NCI-H1436 treated with DMSO at 0.1 percent for 48 hours (cell line): ENCODE measurements at regions not wholly inside any gene's neighbourhood (a gene's known extent, or its start where the extent isn't known, plus 50 kb on each side); places are given as distances from the start of the nearest gene placed in this dataset.
A peak's percentile ranks its signal among the peaks of the same experiment; 100 is the strongest.
"Not testable (repeated sequence)": the region's sequence is repeated elsewhere in the genome, so short reads cannot be mapped to it uniquely, and the experiment has no call there.

Source experiments
- DNase-seq: peaks from one replicate; lab custom pipeline; 2025; lab: John Stamatoyannopoulos, UW

- DNase-seq: no peak
Measured at GRCh38 chr16:56013962-56014552, 138.9 kb upstream of the CES5A start.

DNA sequence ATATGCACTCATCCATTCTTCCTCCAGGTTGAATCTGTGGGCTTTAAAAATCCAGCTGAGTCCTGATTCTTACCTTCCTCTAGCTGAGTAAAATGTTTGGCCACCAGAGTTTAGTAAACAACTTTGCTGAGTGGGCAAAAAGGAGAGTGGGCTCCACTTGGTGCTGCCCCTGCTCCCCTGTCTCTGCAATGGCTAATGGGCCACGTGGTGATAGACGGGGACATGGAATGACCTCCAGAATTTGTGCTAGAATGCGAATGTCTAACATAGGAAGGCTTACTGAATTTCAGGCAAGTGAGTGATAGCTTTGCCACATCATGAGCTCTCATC is 137.3 kb upstream of the CES5A start:
- no peak for DNase-seq

GRCh38 chr16:56011808-56012481 is 136.8 kb upstream of the CES5A start:
- DNase-seq: no peak

GRCh38 chr16:56005958-56006357 is 130.8 kb upstream of the CES5A start:
- no peak for DNase-seq

DNA sequence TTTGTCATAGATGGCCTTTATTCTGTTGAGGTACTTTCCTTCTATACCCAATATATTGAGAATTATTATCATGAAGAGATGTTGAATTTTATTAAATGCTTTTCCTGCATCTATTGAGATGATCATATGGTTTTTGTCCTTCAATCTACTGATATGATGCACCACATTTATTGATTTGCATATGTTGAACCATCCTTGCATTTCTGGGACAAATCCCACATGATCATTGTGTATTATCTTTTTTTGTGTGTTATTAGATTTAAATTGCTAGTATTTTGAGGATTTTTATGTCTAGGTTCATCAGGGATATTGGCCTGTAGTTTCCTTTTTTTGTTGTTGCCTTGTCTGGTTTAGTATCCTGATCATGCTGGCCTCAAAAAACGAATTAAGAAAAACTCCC is 124.5 kb upstream of the CES5A start:
- DNase-seq: no peak

GRCh38 chr16:55993088-55993487 is 117.9 kb upstream of the CES5A start:
- no peak for DNase-seq

- DNase-seq: no peak
Measured at GRCh38 chr16:55992551-55992950, 117.4 kb upstream of the CES5A start.

DNA sequence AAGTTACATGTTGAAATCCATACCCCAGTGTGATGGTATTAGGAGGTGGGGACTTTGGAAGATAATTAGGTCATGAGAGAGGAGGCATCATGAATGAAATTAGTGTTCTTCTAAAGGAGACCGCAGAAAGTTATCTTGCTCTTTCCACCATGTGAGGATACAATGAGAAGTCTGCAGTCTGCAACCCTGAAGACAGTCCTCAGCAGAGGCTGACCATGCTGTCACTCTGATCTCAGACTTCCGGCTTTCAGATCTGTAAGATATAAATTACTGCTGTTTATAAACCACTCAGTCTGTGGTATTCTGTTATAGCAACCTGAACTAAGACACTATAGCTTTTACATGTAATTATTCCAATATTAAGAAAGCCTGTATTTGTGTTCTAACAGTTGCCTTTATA is 116.7 kb upstream of the CES5A start:
- DNase-seq: no peak

DNA sequence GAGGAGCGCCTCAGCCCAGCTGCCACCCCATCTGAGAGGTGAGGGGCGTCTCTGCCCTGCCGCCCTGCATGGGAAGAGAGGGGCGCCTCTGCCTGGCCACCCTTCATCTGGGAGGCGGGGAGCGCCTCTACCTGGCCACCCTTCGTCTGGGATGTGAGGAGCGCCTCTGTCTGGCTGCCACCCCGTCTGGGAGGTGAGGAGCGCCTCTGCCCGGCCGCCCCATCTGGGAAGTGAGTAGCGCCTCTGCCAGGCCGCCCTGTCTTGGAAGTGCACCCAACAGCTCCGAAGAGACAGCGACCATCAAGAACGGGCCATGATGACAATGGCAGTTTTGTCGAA is 114.4 kb upstream of the CES5A start:
- DNase-seq: no peak

DNA sequence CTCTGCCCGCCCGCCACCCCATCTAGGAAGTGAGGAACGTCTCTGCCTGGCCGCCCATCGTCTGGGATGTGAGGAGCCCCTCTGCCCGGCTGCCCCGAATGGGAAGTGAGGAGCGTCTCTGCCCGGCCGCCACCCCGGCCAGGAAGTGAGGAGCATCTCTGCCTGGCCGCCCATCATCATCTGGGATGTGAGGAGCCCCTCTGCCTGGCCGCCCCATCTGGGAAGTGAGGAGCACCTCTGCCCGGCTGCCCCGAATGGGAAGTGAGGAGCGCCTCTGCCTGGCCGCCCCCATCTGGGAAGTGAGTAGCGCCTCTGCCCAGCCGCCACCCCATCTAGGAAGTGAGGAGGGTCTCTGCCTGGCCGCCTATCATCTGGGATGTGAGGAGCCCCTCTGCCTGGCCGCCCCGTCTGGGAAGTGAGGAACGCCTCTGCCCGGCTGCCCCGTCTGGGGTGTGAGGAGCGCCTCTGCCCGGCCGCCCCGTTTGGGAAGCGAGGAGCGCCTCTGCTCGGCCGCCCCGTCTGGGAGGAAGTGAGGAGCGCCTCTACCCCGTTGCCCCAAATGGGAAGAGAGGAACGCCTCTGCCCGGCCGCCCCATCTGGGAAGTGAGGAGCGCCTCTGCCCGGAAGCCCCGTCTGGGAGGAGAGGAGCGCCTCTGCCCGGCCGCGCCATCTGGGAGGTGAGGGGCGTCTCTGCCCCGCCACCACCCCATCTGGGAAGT is 113.8 kb upstream of the CES5A start:
- DNase-seq: not testable (repeated sequence)

DNA sequence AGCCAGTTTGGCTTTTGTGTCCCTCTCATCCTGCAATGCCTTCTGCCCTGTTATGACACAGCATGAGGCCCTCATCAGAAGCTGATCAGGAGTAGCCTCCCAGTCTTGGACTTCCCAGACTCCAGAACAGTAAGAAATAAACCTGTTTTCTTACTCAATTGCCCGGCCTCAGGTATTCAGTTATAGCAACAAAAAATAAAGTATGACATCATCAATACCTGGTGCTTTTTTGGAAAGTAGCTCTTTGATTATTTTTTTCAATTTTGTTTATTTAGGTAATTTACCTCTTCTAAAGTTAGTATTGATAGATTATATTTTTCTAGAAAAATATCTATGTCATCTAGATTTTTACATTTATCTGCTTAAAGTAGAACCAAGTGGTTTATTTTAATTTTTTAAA is 112.8 kb upstream of the CES5A start:
- DNase-seq: no peak

GRCh38 chr16:55982597-55982996 is 107.4 kb upstream of the CES5A start:
- DNase-seq: no peak

DNA sequence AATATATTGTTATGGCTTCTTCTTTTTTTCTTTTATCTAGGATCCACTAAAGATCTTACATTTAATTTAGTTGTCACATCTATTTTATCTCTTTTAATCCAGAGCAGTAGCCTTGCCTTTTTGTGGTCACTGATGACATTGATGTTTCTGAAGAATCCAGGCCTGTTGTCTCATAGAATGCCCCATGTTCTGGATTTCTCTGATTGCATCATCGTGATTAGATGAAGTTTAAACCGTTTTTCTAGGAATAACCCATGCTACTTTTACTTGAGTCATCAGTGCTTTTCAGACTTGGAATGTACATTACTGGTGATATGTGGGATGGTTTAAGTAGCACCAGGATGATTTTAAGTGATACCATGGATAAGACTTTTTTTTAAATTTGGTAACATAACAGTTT is 106.4 kb upstream of the CES5A start:
- DNase-seq: no peak

GRCh38 chr16:55976815-55977214 is 101.6 kb upstream of the CES5A start:
- no peak for DNase-seq

- DNase-seq: no peak
Measured at GRCh38 chr16:55971447-55971846, 96.3 kb upstream of the CES5A start.

DNA sequence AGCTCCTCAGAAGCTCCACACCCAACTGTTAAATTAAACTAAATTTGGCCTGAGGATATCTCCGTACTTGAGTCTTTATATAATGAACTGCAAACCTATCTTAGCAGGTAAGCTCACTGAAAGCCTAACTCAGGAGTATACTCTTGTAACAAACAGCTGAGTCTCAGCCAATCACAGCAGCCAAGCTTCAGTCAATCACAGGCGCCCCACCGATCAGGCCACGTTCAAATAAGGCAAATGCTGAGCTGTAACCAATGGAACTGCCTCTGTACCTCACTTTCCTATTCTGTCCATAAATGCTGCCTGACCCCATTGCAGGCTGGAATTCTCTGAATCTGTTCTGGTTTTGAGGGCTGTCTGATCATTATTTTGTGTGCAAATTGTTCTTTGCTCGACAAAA is 93.0 kb upstream of the CES5A start:
- no peak for DNase-seq

GRCh38 chr16:55964923-55965475 is 89.8 kb upstream of the CES5A start:
- no peak for DNase-seq

- DNase-seq: peak; percentile 77
Measured at GRCh38 chr16:55955845-55956244, 80.7 kb upstream of the CES5A start.

DNA sequence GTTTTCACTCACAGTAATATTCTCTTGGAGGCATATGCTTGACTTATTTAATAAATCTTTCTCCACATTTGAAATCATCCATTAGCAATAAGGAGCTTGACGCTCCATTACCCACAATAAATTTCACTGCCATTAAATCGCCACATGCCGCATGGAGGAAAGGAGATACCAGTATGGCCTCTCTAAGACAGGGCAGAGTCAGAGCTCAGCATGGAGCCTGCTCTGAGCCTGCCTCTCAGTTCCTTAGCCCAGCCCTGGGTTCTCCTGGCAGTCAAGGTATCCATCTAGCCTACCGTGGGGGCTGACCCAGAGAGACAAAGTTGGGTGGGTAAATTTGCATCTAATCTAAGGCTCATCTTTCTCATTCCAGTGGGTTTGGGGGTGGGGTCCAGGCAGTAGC is 80.3 kb upstream of the CES5A start:
- DNase-seq: no peak

- no peak for DNase-seq
Measured at GRCh38 chr16:55954906-55955305, 79.7 kb upstream of the CES5A start.

DNA sequence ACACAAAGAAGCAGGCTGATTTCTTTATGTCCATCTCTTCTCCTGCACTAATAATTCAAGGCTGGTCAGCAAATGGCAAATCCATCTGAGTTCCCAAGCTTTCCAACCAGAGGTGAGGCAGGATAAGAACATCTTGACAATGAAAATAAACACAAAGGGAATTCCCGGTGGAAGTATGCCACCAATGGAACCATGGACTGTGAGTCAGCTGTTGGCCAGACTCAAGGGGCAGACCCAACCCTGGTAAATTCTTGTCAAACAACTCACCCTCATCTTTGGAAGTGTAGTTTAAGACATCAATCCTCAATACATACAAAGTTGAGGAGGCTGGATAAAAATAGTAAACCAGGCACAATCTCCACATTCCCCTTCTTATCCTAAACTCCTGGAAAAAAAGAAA is 74.3 kb upstream of the CES5A start:
- DNase-seq: no peak

DNA sequence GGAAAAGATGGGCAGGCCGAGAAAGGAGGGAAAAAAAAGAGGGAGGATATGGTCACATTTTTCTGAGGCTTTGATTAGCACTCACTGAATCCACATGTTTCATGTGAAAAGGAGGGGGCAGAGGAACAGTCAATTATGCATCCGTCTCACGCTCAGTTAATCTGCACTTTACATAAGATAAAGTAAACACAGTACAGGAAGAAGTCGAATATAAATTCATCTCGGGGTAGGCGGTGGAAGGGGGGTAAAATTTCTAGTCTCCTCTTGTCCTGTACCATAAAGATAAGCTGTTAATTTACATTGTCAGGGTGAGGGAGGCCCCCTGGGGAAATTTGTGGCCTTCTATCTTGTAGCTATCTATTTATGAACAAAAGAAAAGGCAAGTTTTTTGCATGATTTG is 73.1 kb upstream of the CES5A start:
- DNase-seq: peak; percentile 10

DNA sequence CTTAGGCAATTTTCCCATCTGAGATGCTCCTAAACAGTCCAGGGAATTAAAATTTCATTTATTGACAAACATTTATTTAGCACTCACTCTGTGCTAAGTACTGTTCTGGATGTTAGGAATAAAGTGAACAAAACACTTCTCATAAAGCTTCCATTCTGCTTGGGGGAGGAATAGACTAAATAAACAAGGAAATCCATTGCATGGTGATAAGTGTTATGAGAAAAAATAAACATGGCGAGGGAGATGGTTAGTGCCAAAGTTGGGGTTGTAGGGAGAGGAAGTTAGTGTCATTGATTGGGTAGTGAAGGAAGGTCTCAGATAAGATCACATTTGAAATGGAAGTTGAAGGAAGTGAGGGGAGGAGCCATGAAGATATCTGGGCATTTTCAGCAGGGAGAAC is 72.2 kb upstream of the CES5A start:
- DNase-seq: no peak
